HEK293T (cell line): ENCODE measurements at regions not wholly inside any gene's neighbourhood (a gene's known extent, or its start where the extent isn't known, plus 50 kb on each side); places are given as distances from the start of the nearest gene placed in this dataset.

Source experiments
- BHLHE40 ChIP-seq: fragments of 450-650 bp; IDR thresholded peaks from 2 replicates; pipeline ENCODE4 v1.6.1; 2016; ENCODE audit warnings: mild to moderate bottlenecking, moderate library complexity, borderline replicate concordance
- FOXA1 ChIP-seq: fragments of 450-650 bp; IDR thresholded peaks from 2 replicates; pipeline ENCODE4 v1.6.1; 2016; ENCODE audit warnings: mild to moderate bottlenecking
- FOXM1 ChIP-seq: fragments of 450-650 bp; IDR thresholded peaks from 2 replicates; pipeline ENCODE4 v1.6.1; 2017; ENCODE audit warnings: mild to moderate bottlenecking, borderline replicate concordance
- LEF1 ChIP-seq: fragments of 450-650 bp; IDR thresholded peaks from 2 replicates; pipeline ENCODE4 v1.6.1; 2017; ENCODE audit warnings: mild to moderate bottlenecking, borderline replicate concordance
- SP1 ChIP-seq: fragments of 450-650 bp; IDR thresholded peaks from 2 replicates; pipeline ENCODE4 v1.6.1; 2017
- SUZ12 ChIP-seq: fragments of 450-650 bp; IDR thresholded peaks from 2 replicates; pipeline ENCODE4 v1.6.1; 2016; ENCODE audit warnings: mild to moderate bottlenecking
- TARDBP ChIP-seq: fragments of 450-650 bp; IDR thresholded peaks from 2 replicates; pipeline ENCODE4 v1.6.1; 2016
- TF ChIP-seq, protein P1 (sequence below): fragments of 450-650 bp; IDR thresholded peaks from 2 replicates; pipeline ENCODE4 v1.6.1; 2016

DNA sequence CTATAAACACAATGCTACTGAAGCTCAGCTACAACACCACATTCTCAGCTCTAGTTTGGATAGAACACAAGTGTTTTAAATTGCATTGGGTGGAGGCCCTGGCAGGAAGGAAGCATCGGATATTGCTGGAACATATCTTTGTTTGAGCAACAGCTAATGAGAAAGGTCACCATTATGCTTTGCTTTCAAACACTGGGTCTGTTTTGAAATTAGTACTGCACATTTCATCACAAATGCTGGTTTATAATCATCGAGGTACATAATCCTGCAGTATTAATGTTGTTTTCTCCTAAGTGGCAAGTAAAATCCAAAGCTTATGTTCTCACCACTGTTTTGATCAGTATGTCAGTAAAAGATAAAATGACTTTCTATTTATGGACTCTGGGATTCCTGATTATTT is 61.5 kb upstream of the ARHGAP29 start:
- TF ChIP-seq, protein P1, sequence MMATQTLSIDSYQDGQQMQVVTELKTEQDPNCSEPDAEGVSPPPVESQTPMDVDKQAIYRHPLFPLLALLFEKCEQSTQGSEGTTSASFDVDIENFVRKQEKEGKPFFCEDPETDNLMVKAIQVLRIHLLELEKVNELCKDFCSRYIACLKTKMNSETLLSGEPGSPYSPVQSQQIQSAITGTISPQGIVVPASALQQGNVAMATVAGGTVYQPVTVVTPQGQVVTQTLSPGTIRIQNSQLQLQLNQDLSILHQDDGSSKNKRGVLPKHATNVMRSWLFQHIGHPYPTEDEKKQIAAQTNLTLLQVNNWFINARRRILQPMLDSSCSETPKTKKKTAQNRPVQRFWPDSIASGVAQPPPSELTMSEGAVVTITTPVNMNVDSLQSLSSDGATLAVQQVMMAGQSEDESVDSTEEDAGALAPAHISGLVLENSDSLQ, result no peak
- TF ChIP-seq BHLHE40 (no peak), LEF1 (no peak), FOXA1 (no peak), SUZ12 (no peak), TARDBP (no peak), SP1 (no peak), FOXM1 (no peak)
